H1 (cell line): ENCODE measurements at regions not wholly inside any gene's neighbourhood (a gene's known extent, or its start where the extent isn't known, plus 50 kb on each side); places are given as distances from the start of the nearest gene placed in this dataset.

Experiments used
- CTCF ChIA-PET: fragments of 300-600 bp; sonication (Branson Sonifier 250); formaldehyde crosslinking; loops from one replicate; lab custom pipeline; 2021; ENCODE audit not compliant: partially characterized antibody; lab: Charles Lee
- POLR2A ChIA-PET: fragments of 300-600 bp; sonication (Branson Sonifier 250); formaldehyde crosslinking; loops from one replicate; lab custom pipeline; 2021; ENCODE audit warnings: inconsistent platforms; ENCODE audit not compliant: partially characterized antibody; lab: Charles Lee
- DNase-seq, 2 experiments: peaks; one replicate each; pipeline versions ENCODE4 v3.0.0 to v3.0.0-alpha.2; 2010 to 2022; ENCODE audit warnings: low spot score in 2 of 2, low read depth in 1 of 2, mixed read lengths in 1 of 2
- FAIRE-seq: peaks from 2 replicates; lab custom pipeline; 2011; peaks lifted over from hg19 to GRCh38; lab: Jason Lieb, UNC
- H2AFZ ChIP-seq: 2 replicates; pipeline ENCODE4 v1.8.1; 2012; ENCODE audit warnings: low read length, inconsistent platforms
- H2AK5ac ChIP-seq: 2 replicates; pipeline ENCODE4 v1.6.1; 2013; ENCODE audit warnings: low read depth, low read length
- H2BK120ac ChIP-seq: replicated peaks from 2 replicates; pipeline ENCODE3; 2013; ENCODE audit warnings: low read depth, low read length, inconsistent platforms
- H2BK12ac ChIP-seq: 2 replicates; pipeline ENCODE4 v1.6.1; 2013; ENCODE audit warnings: low read depth, low read length
- H2BK15ac ChIP-seq: 2 replicates; pipeline ENCODE4 v1.6.1; 2013; ENCODE audit warnings: low read length
- H2BK20ac ChIP-seq: 2 replicates; pipeline ENCODE4 v1.6.1; 2013; ENCODE audit warnings: low read length
- H2BK5ac ChIP-seq: 2 replicates; pipeline ENCODE4 v1.6.1; 2013; ENCODE audit warnings: low read depth, low read length
- H3K14ac ChIP-seq: 2 replicates; pipeline ENCODE4 v1.6.1; 2013; ENCODE audit warnings: inconsistent platforms; ENCODE audit not compliant: insufficient read length
- H3K18ac ChIP-seq: 2 replicates; pipeline ENCODE4 v1.6.1; 2013; ENCODE audit warnings: low read length; ENCODE audit errors: extremely low read depth
- H3K23ac ChIP-seq: 2 replicates; pipeline ENCODE4 v1.6.1; 2013; ENCODE audit warnings: inconsistent platforms; ENCODE audit not compliant: insufficient read length
- H3K23me2 ChIP-seq: 2 replicates; pipeline ENCODE4 v1.6.1; 2013; ENCODE audit warnings: low read depth, low read length
- H3K27ac ChIP-seq: 2 replicates; pipeline ENCODE4 v1.6.1; 2011; ENCODE audit warnings: low read depth, low read length, inconsistent platforms
- H3K27me3 ChIP-seq, 4 experiments: replicated peaks in 1 of 4; 1 replicate in 1 of 4; 2 replicates in 3 of 4; pipeline versions ENCODE4 v1.6.1 to v1.8.1; 2011 to 2013; ENCODE audit warnings: low read length in 3 of 4, mild to moderate bottlenecking in 3 of 4, inconsistent platforms in 2 of 4, mixed read lengths in 2 of 4, moderate library complexity in 1 of 4; ENCODE audit not compliant: control insufficient read depth in 3 of 4, insufficient read depth in 3 of 4; ENCODE audit errors: extremely low read depth in 1 of 4
- H3K36me3 ChIP-seq, 4 experiments: 2 replicates each; pipeline versions ENCODE4 v1.6.1 to v1.8.1; 2011 to 2013; ENCODE audit warnings: mild to moderate bottlenecking in 4 of 4, low read length in 3 of 4, moderate library complexity in 2 of 4, control low read depth in 1 of 4, inconsistent platforms in 1 of 4; ENCODE audit not compliant: insufficient read depth in 4 of 4, control insufficient read depth in 2 of 4
- H3K4ac ChIP-seq: replicated peaks from 2 replicates; pipeline ENCODE3; 2013; ENCODE audit warnings: low read length, low read depth, mixed read lengths, inconsistent platforms; ENCODE audit not compliant: insufficient read length
- H3K4me1 ChIP-seq, 4 experiments: replicated peaks in 1 of 4; 1 replicate in 1 of 4; 2 replicates in 3 of 4; pipeline versions ENCODE4 v1.6.1 to v1.8.1; 2011 to 2013; ENCODE audit warnings: low read length in 3 of 4, inconsistent platforms in 2 of 4, mixed read lengths in 1 of 4; ENCODE audit not compliant: insufficient read depth in 4 of 4, control insufficient read depth in 3 of 4
- H3K4me2 ChIP-seq, 2 experiments: 2 replicates each; pipeline versions ENCODE4 v1.6.1 to v1.8.1; 2011 to 2013; ENCODE audit warnings: low read depth in 2 of 2, low read length in 2 of 2, control low read depth in 1 of 2, inconsistent platforms in 1 of 2, mild to moderate bottlenecking in 1 of 2; ENCODE audit not compliant: insufficient read depth in 1 of 2
- H3K4me3 ChIP-seq, 4 experiments: fragments of 200-600, 300-600 bp in 1 of 4; sonication (generic), shearing (Covaris generic), sonication (Bioruptor Twin) in 1 of 4; 2 replicates each; pipeline versions ENCODE4 v1.5.1 to v1.8.1; 2011 to 2016; ENCODE audit warnings: low read length in 4 of 4, low read depth in 3 of 4, control low read depth in 2 of 4, inconsistent platforms in 2 of 4, mild to moderate bottlenecking in 2 of 4, mixed read lengths in 1 of 4, moderate library complexity in 1 of 4; ENCODE audit not compliant: insufficient read depth in 2 of 4; ENCODE audit errors: extremely low read depth in 1 of 4
- H3K56ac ChIP-seq: replicated peaks from 2 replicates; pipeline ENCODE3; 2013; ENCODE audit warnings: low read depth, mild to moderate bottlenecking, mixed read lengths, low read length, inconsistent platforms; ENCODE audit not compliant: insufficient read length
- H3K79me1 ChIP-seq: 2 replicates; pipeline ENCODE4 v1.6.1; 2013; ENCODE audit warnings: low read depth, low read length, control low read depth
- H3K79me2 ChIP-seq, 2 experiments: 2 replicates each; pipeline versions ENCODE4 v1.6.1 to v1.8.1; 2012 to 2013; ENCODE audit warnings: low read length in 2 of 2, mild to moderate bottlenecking in 2 of 2, inconsistent platforms in 1 of 2; ENCODE audit not compliant: insufficient read depth in 2 of 2, control insufficient read depth in 1 of 2
- H3K9ac ChIP-seq, 4 experiments: replicated peaks in 1 of 4; 1 replicate in 1 of 4; 2 replicates in 3 of 4; pipeline versions ENCODE4 v1.6.1 to v1.8.1; 2011 to 2013; ENCODE audit warnings: low read depth in 3 of 4, low read length in 3 of 4, control low read depth in 2 of 4, mild to moderate bottlenecking in 2 of 4, moderate library complexity in 2 of 4, inconsistent platforms in 1 of 4; ENCODE audit errors: extremely low read depth in 1 of 4
- H3K9me3 ChIP-seq, 2 experiments: 2 replicates each; pipeline versions ENCODE4 v1.6.1 to v1.8.1; 2012 to 2013; ENCODE audit warnings: mild to moderate bottlenecking in 2 of 2, moderate library complexity in 2 of 2, control low read depth in 1 of 2, inconsistent platforms in 1 of 2, low read depth in 1 of 2, low read length in 1 of 2, mixed read lengths in 1 of 2; ENCODE audit not compliant: insufficient read depth in 2 of 2
- H4K20me1 ChIP-seq, 2 experiments: replicated peaks in 1 of 2; 2 replicates each; pipeline versions ENCODE3 to v1.8.1; 2011 to 2013; ENCODE audit warnings: inconsistent platforms in 2 of 2, low read length in 2 of 2, mild to moderate bottlenecking in 1 of 2; ENCODE audit not compliant: insufficient read depth in 2 of 2, control insufficient read depth in 1 of 2
- H4K5ac ChIP-seq: 2 replicates; pipeline ENCODE4 v1.6.1; 2013; ENCODE audit warnings: low read length, low read depth, mixed read lengths, inconsistent platforms; ENCODE audit not compliant: insufficient read length
- H4K8ac ChIP-seq: 2 replicates; pipeline ENCODE4 v1.8.0; 2013; ENCODE audit warnings: mild to moderate bottlenecking, moderate library complexity, low read length, inconsistent platforms; ENCODE audit not compliant: insufficient read depth; ENCODE audit errors: extremely low read depth
- H4K91ac ChIP-seq: replicated peaks from 2 replicates; pipeline ENCODE3; 2013; ENCODE audit warnings: low read length, mixed read lengths, inconsistent platforms; ENCODE audit not compliant: insufficient read length
- BRCA1 ChIP-seq: IDR thresholded peaks from 2 replicates; pipeline ENCODE4 v1.6.1; 2012; ENCODE audit warnings: low read depth, low read length, improper control_type of control experiment
- CEBPB ChIP-seq: IDR thresholded peaks from 2 replicates; pipeline ENCODE4 v1.6.1; 2012; ENCODE audit warnings: low read depth, low read length
- EZH2 ChIP-seq: fragments of 200-600 bp; sonication (generic); IDR thresholded peaks from 2 replicates; pipeline ENCODE4 v1.7.1; 2012; ENCODE audit warnings: low read depth, mild to moderate bottlenecking, moderate library complexity, low read length, inconsistent platforms; ENCODE audit not compliant: severe bottlenecking
- FOSL1 ChIP-seq: IDR thresholded peaks from 2 replicates; pipeline ENCODE4 v1.6.1; 2011; ENCODE audit warnings: mild to moderate bottlenecking, low read depth, low read length, moderate library complexity; ENCODE audit not compliant: insufficient read depth
- KDM4A ChIP-seq: IDR thresholded peaks from one replicate; pipeline ENCODE4 v1.7.1; 2012; ENCODE audit warnings: low read depth, mild to moderate bottlenecking, moderate library complexity, low read length, inconsistent platforms; ENCODE audit not compliant: severe bottlenecking
- MAX ChIP-seq: IDR thresholded peaks from 2 replicates; pipeline ENCODE4 v1.6.1; 2012; ENCODE audit warnings: inconsistent platforms
- NRF1 ChIP-seq: IDR thresholded peaks from 2 replicates; pipeline ENCODE4 v1.6.1; 2011; ENCODE audit warnings: mild to moderate bottlenecking, low read depth, low read length, improper control_type of control experiment
- RAD21 ChIP-seq, 2 experiments: IDR thresholded peaks in 1 of 2; conservative IDR thresholded peaks in 1 of 2; 2 replicates each; pipeline ENCODE4 v1.6.1; 2011; ENCODE audit warnings: low read depth in 2 of 2, low read length in 2 of 2, improper control_type of control experiment in 1 of 2, inconsistent platforms in 1 of 2, mild to moderate bottlenecking in 1 of 2, moderate library complexity in 1 of 2
- SIN3A ChIP-seq, 2 experiments: IDR thresholded peaks in 1 of 2; conservative IDR thresholded peaks in 1 of 2; 2 replicates each; pipeline ENCODE4 v1.6.1; 2011 to 2012; ENCODE audit warnings: low read length in 2 of 2, improper control_type of control experiment in 1 of 2, low read depth in 1 of 2, mild to moderate bottlenecking in 1 of 2
- SP1 ChIP-seq: IDR thresholded peaks from 2 replicates; pipeline ENCODE4 v1.6.1; 2011; ENCODE audit warnings: low read depth, low read length
- TBP ChIP-seq: IDR thresholded peaks from 2 replicates; pipeline ENCODE4 v1.6.1; 2011; ENCODE audit warnings: low read depth, low read length, improper control_type of control experiment
- ZNF274 ChIP-seq: IDR thresholded peaks from 2 replicates; pipeline ENCODE4 v1.7.0; 2012; ENCODE audit warnings: low read length, borderline replicate concordance; ENCODE audit errors: extremely low read depth
- WGBS, 2 experiments: shearing (Covaris generic) in 1 of 2; methylation state at CpG; one replicate each; pipeline versions ENCODE4 v1.1.6 to v1.1.7; 2013 to 2015; ENCODE audit warnings: low lambda C conversion rate in 2 of 2, mixed read lengths in 2 of 2, inconsistent platforms in 1 of 2, low coverage in 1 of 2, missing lambda C conversion rate in 1 of 2; ENCODE audit not compliant: insufficient replicate concordance in 2 of 2, insufficient coverage in 1 of 2, insufficient read length in 1 of 2; ENCODE audit errors: extremely low coverage in 1 of 2, missing lambda C conversion rate in 1 of 2; 5-methylcytosine and 5-hydroxymethylcytosine counted together
- TF ChIP-seq, protein P1 (sequence below): IDR thresholded peaks from 2 replicates; pipeline ENCODE4 v1.6.1; 2012; ENCODE audit warnings: low read length, inconsistent platforms

GRCh38 chr4:57475424-57475823 lies 365.2 kb upstream of the IGFBP7 start:
- Histone ChIP-seq H2BK12ac (no peak overlapping the region), H3K27me3 (peaks cover 0 to 2% (median 0%) of the 10 kb centered on the region in 4 experiments; a peak in 1 of 7 replicates), H3K56ac (no peak overlapping the region), H3K4me2 (no peak overlapping the region), H3K27ac (no peak overlapping the region), H2BK15ac (no peak overlapping the region), H3K23ac (no peak overlapping the region), H2AK5ac (no peak overlapping the region), H3K18ac (no peak overlapping the region), H2AFZ (no peak overlapping the region), H3K4me1 (no peaks in the 10 kb centered on the region), H3K36me3 (no peaks in the 10 kb centered on the region), H2BK120ac (no peak overlapping the region), H4K5ac (no peak overlapping the region), H3K9ac (no peak overlapping the region), H3K23me2 (no peaks in the 10 kb centered on the region), H3K14ac (no peak overlapping the region), H4K91ac (no peak overlapping the region), H3K4me3 (no peak overlapping the region), H3K9me3 (no peaks in the 10 kb centered on the region), H3K4ac (no peak overlapping the region), H3K79me1 (no peaks in the 10 kb centered on the region), H3K79me2 (no peaks in the 10 kb centered on the region), H2BK20ac (no peak overlapping the region), H4K20me1 (no peaks in the 10 kb centered on the region), H2BK5ac (no peak overlapping the region), H4K8ac (no peak overlapping the region)
- DNase-seq (no peak), FAIRE-seq (no peak)
- ChIA-PET CTCF (no interaction called here), POLR2A (no interaction called here)
- WGBS, 2 experiments, result 92% methylated on average over 1 of the region's 1 CpG; no CpG with 5 or more reads in 1 of the 2 experiments
- TF ChIP-seq FOSL1 (no peak), CEBPB (no peak), SIN3A (conservative IDR thresholded peaks at IDR 0.05 in 1 of 2, IDR thresholded peaks at IDR 0.05 in 1 of 2; ENCODE audit: low read depth in 1 of 2, low read length in 2 of 2) (no peak), EZH2 (no peak), MAX (no peak), KDM4A (no peak), ZNF274 (no peak), RAD21 (IDR thresholded peaks at IDR 0.05 in 1 of 2, conservative IDR thresholded peaks at IDR 0.05 in 1 of 2; ENCODE audit: low read depth in 2 of 2, low read length in 2 of 2) (no peak), BRCA1 (no peak), TBP (no peak), NRF1 (no peak), SP1 (no peak)
- TF ChIP-seq, protein P1, sequence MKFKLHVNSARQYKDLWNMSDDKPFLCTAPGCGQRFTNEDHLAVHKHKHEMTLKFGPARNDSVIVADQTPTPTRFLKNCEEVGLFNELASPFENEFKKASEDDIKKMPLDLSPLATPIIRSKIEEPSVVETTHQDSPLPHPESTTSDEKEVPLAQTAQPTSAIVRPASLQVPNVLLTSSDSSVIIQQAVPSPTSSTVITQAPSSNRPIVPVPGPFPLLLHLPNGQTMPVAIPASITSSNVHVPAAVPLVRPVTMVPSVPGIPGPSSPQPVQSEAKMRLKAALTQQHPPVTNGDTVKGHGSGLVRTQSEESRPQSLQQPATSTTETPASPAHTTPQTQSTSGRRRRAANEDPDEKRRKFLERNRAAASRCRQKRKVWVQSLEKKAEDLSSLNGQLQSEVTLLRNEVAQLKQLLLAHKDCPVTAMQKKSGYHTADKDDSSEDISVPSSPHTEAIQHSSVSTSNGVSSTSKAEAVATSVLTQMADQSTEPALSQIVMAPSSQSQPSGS, result no peak
